PC-3 (cell line): ENCODE measurements at regions not wholly inside any gene's neighbourhood (a gene's known extent, or its start where the extent isn't known, plus 50 kb on each side); places are given as distances from the start of the nearest gene placed in this dataset.

ENCODE experiments used
- ATAC-seq: fragments of 200-7000 bp; cut with Tn5 transposase; 2 replicates; pipeline ENCODE4 v1.9.1; 2020; ENCODE audit warnings: mild to moderate bottlenecking, moderate library complexity
- BruUV-seq: library from RNA; stranded (reverse); fragments of 400-500 nt; replicated peaks from 2 replicates; lab custom pipeline; 2021; lab: Mats Ljungman, UMichigan
- CTCF ChIA-PET: fragments of 300-600 bp; sonication (Branson Sonifier 250); formaldehyde crosslinking; loops from one replicate; lab custom pipeline; 2022; ENCODE audit warnings: antibody characterized with exemption; lab: Charles Lee
- POLR2A ChIA-PET: fragments of 300-600 bp; sonication (Branson Sonifier 250); formaldehyde crosslinking; loops from one replicate; lab custom pipeline; 2022; ENCODE audit warnings: antibody characterized with exemption; ENCODE audit not compliant: unreplicated experiment; lab: Charles Lee
- DNase-seq: peaks from one replicate; pipeline ENCODE4 v3.0.0-alpha.2; 2015
- H2AFZ ChIP-seq: fragments of 300-600 bp; sonication (generic); 2 replicates; pipeline ENCODE4 v1.6.0; 2016; ENCODE audit warnings: antibody characterized with exemption, low read length
- H3F3A ChIP-seq: fragments of 300-600 bp; sonication (generic); one replicate; pipeline ENCODE4 v1.6.0; 2017; ENCODE audit warnings: antibody characterized with exemption, low read length, control low read depth, mild to moderate bottlenecking; ENCODE audit not compliant: unreplicated experiment
- H3K27ac ChIP-seq: fragments of 300-600 bp; sonication (generic); 2 replicates; pipeline ENCODE4 v1.5.1; 2016; ENCODE audit warnings: mild to moderate bottlenecking, low read length
- H3K27me3 ChIP-seq: fragments of 300-600 bp; sonication (generic); 2 replicates; pipeline ENCODE4 v1.6.1; 2016; ENCODE audit warnings: low read length, mixed read lengths
- H3K36me3 ChIP-seq: fragments of 300-600 bp; sonication (generic); 2 replicates; pipeline ENCODE4 v1.6.1; 2016; ENCODE audit warnings: low read depth, mixed run types, low read length, mixed read lengths
- H3K4me1 ChIP-seq: fragments of 300-600 bp; sonication (generic); 2 replicates; pipeline ENCODE4 v1.5.1; 2016; ENCODE audit warnings: low read length; ENCODE audit not compliant: insufficient read depth
- H3K4me2 ChIP-seq: fragments of 300-600 bp; sonication (generic); 2 replicates; pipeline ENCODE4 v1.6.0; 2016; ENCODE audit warnings: low read length
- H3K4me3 ChIP-seq: fragments of 300-600 bp; sonication (generic); 2 replicates; pipeline ENCODE4 v1.5.1; 2016; ENCODE audit warnings: mild to moderate bottlenecking, low read length, mixed read lengths
- H3K79me2 ChIP-seq: fragments of 300-600 bp; sonication (generic); 2 replicates; pipeline ENCODE4 v1.6.1; 2017; ENCODE audit warnings: low read length, mixed read lengths
- H3K9ac ChIP-seq: fragments of 300-600 bp; sonication (generic); 2 replicates; pipeline ENCODE4 v1.6.0; 2016; ENCODE audit warnings: mild to moderate bottlenecking, low read length
- H3K9me2 ChIP-seq: fragments of 300-600 bp; sonication (generic); replicated peaks from 2 replicates; pipeline ENCODE4 v1.6.1; 2016; ENCODE audit warnings: mixed run types, low read length, mixed read lengths
- H3K9me3 ChIP-seq: fragments of 300-600 bp; sonication (generic); 2 replicates; pipeline ENCODE4 v1.6.1; 2016; ENCODE audit warnings: low read length, mixed read lengths
- H4K20me1 ChIP-seq: fragments of 300-600 bp; sonication (generic); 2 replicates; pipeline ENCODE4 v1.6.1; 2016; ENCODE audit warnings: low read length, mixed read lengths
- CTCF ChIP-seq: fragments of 300-600 bp; sonication (generic); conservative IDR thresholded peaks from 2 replicates; pipeline ENCODE4 v1.5.1; 2017; ENCODE audit warnings: antibody characterized with exemption, low read depth, mild to moderate bottlenecking, low read length
- EZH2 ChIP-seq: fragments of 300-600 bp; sonication (generic); IDR thresholded peaks from one replicate; pipeline ENCODE4 v1.6.1; 2017; ENCODE audit warnings: antibody characterized with exemption, mild to moderate bottlenecking, low read length; ENCODE audit not compliant: unreplicated experiment
- EZH2phosphoT487 ChIP-seq: fragments of 300-600 bp; sonication (generic); IDR thresholded peaks from 2 replicates; pipeline ENCODE4 v1.6.1; 2018; ENCODE audit warnings: mild to moderate bottlenecking, antibody characterized with exemption, low read length, borderline replicate concordance
- intact Hi-C: fragments of 100-400 bp; cut with micrococcal nuclease; formaldehyde crosslinking; loops from 2 replicates; pipeline ENCODE4 v1.9.0; 2023

GRCh38 chr7:126215785-126216184, 1037.0 kb downstream of the GRM8 start:
- no peaks in the 10 kb centered on the region for H3K79me2 ChIP-seq
- no peaks in the 10 kb centered on the region for H3K4me1 ChIP-seq
- no peak overlapping the region for H3K4me2 ChIP-seq
- H3K4me3 ChIP-seq, result no peak overlapping the region
- H3K9me2 ChIP-seq, result no peaks in the 10 kb centered on the region
- TF ChIP-seq CTCF (no peak), EZH2 (no peak), EZH2phosphoT487 (no peak)
- no peak overlapping the region for H3K9ac ChIP-seq
- no peaks in the 10 kb centered on the region for H3K27me3 ChIP-seq
- no peaks in the 10 kb centered on the region for H3F3A ChIP-seq
- H4K20me1 ChIP-seq, result no peaks in the 10 kb centered on the region
- DNase-seq (no peak), ATAC-seq (no peak)
- POLR2A ChIA-PET, result interaction anchor here (0.6 kb wide), 1 partner anchor 1133 kb away, joined by 3 read pairs; no protein-coding TSS in a partner anchor
- intact Hi-C loops, result no loop called here
- H2AFZ ChIP-seq, result no peak overlapping the region
- H3K36me3 ChIP-seq, result no peaks in the 10 kb centered on the region
- BruUV-seq, result no TSS peak
- CTCF ChIA-PET, result no interaction called here
- H3K27ac ChIP-seq, result no peak overlapping the region
- no peaks in the 10 kb centered on the region for H3K9me3 ChIP-seq

GRCh38 chr7:126213876-126214275, 1038.9 kb downstream of the GRM8 start:
- Histone ChIP-seq H3K9ac (no peak overlapping the region), H3K4me1 (no peaks in the 10 kb centered on the region), H3K9me3 (peaks cover 8% of the 10 kb centered on the region; the same call in 1 of the 2 replicates), H3K4me3 (no peak overlapping the region), H3K4me2 (no peak overlapping the region), H4K20me1 (no peaks in the 10 kb centered on the region), H3F3A (no peaks in the 10 kb centered on the region), H3K27me3 (no peaks in the 10 kb centered on the region), H2AFZ (no peak overlapping the region), H3K9me2 (no peaks in the 10 kb centered on the region), H3K36me3 (no peaks in the 10 kb centered on the region), H3K27ac (no peak overlapping the region), H3K79me2 (no peaks in the 10 kb centered on the region)
- DNase-seq (peak; percentile 8), ATAC-seq (peak; percentile 80)
- TF ChIP-seq EZH2 (no peak), EZH2phosphoT487 (no peak), CTCF (no peak)
- POLR2A ChIA-PET, result no interaction called here
- no TSS peak for BruUV-seq
- CTCF ChIA-PET, result no interaction called here
- intact Hi-C loops, result no loop called here

GRCh38 chr7:126211875-126212274, 1040.9 kb downstream of the GRM8 start:
- ATAC-seq, result no peak
- H3K9me3 ChIP-seq, result peaks cover 8% of the 10 kb centered on the region; the same call in 1 of the 2 replicates
- POLR2A ChIA-PET, result no interaction called here
- H3K4me3 ChIP-seq, result no peak overlapping the region
- no peaks in the 10 kb centered on the region for H3K36me3 ChIP-seq
- H3K9me2 ChIP-seq, result no peaks in the 10 kb centered on the region
- no peaks in the 10 kb centered on the region for H3K4me1 ChIP-seq
- BruUV-seq, result no TSS peak
- H3K27ac ChIP-seq, result no peak overlapping the region
- H3K9ac ChIP-seq, result no peak overlapping the region
- no peak overlapping the region for H2AFZ ChIP-seq
- DNase-seq, result no peak
- TF ChIP-seq EZH2phosphoT487 (no peak), EZH2 (no peak), CTCF (no peak)
- intact Hi-C loops, result no loop called here
- H3K4me2 ChIP-seq, result no peak overlapping the region
- no peaks in the 10 kb centered on the region for H4K20me1 ChIP-seq
- H3K79me2 ChIP-seq, result no peaks in the 10 kb centered on the region
- CTCF ChIA-PET, result no interaction called here
- no peaks in the 10 kb centered on the region for H3K27me3 ChIP-seq
- no peaks in the 10 kb centered on the region for H3F3A ChIP-seq
